ENCODE measurements at regions not wholly inside any gene's neighbourhood (a gene's known extent, or its start where the extent isn't known, plus 50 kb on each side); places are given as distances from the start of the nearest gene placed in this dataset.

GRCh38 chr16:87145181-87146176 is 171.7 kb downstream of the C16orf95 start:
- peak overlapping the region; percentile 42 for H2AFZ ChIP-seq (ENCODE audit: low read depth, low read length)
- no peak overlapping the region for H3K4me3 ChIP-seq (ENCODE audit: insufficient read depth, low read depth, low read length)
- peak overlapping the region; percentile 27 for H3K4me2 ChIP-seq (ENCODE audit: low read length)
- Mint-ChIP-seq H3K36me3 (ENCODE audit: low read depth, unreplicated experiment) (no peaks in the 10 kb centered on the region), H3K4me1 (ENCODE audit: low read depth, unreplicated experiment) (no peaks in the 10 kb centered on the region), H3K4me3 (ENCODE audit: unreplicated experiment) (no peak overlapping the region), H3K9me3 (ENCODE audit: unreplicated experiment) (peaks cover 10% of the 10 kb centered on the region), H3K27me3 (ENCODE audit: low read depth, unreplicated experiment) (peaks cover 12% of the 10 kb centered on the region), H3K27ac (ENCODE audit: unreplicated experiment) (no peak overlapping the region)
- no peak for TF ChIP-seq EZH2 (IDR thresholded peaks at IDR 0.05; ENCODE audit: insufficient read depth, low read length)
- TF ChIP-seq, protein P1, sequence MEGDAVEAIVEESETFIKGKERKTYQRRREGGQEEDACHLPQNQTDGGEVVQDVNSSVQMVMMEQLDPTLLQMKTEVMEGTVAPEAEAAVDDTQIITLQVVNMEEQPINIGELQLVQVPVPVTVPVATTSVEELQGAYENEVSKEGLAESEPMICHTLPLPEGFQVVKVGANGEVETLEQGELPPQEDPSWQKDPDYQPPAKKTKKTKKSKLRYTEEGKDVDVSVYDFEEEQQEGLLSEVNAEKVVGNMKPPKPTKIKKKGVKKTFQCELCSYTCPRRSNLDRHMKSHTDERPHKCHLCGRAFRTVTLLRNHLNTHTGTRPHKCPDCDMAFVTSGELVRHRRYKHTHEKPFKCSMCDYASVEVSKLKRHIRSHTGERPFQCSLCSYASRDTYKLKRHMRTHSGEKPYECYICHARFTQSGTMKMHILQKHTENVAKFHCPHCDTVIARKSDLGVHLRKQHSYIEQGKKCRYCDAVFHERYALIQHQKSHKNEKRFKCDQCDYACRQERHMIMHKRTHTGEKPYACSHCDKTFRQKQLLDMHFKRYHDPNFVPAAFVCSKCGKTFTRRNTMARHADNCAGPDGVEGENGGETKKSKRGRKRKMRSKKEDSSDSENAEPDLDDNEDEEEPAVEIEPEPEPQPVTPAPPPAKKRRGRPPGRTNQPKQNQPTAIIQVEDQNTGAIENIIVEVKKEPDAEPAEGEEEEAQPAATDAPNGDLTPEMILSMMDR (IDR thresholded peaks at IDR 0.05; ENCODE audit: insufficient read depth, low read depth, low read length) = peak; percentile 19
- DNase-seq (ENCODE audit: low read depth) (peak; percentile 93), FAIRE-seq (peak; percentile 52)
- no peaks in the 10 kb centered on the region for H3K27me3 ChIP-seq (ENCODE audit: insufficient read depth, low read length)
- no peak overlapping the region for H3K9ac ChIP-seq (ENCODE audit: low read length)
- no peaks in the 10 kb centered on the region for H4K20me1 ChIP-seq (ENCODE audit: insufficient read depth, low read length)
- peak overlapping the region; percentile 18 for H3K27ac ChIP-seq (ENCODE audit: low read depth, low read length)
- no peaks in the 10 kb centered on the region for H3K79me2 ChIP-seq (ENCODE audit: insufficient read depth, low read length)
- peaks cover 21% of the 10 kb centered on the region for H3K4me1 ChIP-seq (ENCODE audit: insufficient read depth, low read length)
- no peaks in the 10 kb centered on the region for H3K9me3 ChIP-seq (ENCODE audit: insufficient read depth, low read depth, low read length)
- no peaks in the 10 kb centered on the region for H3K36me3 ChIP-seq (ENCODE audit: insufficient read depth, low read length)

GRCh38 chr16:87146676-87147075 is 170.5 kb downstream of the C16orf95 start:
- FAIRE-seq (no peak), DNase-seq (ENCODE audit: low read depth) (no peak)
- Histone ChIP-seq H4K20me1 (ENCODE audit: insufficient read depth, low read length) (no peaks in the 10 kb centered on the region), H3K4me1 (ENCODE audit: insufficient read depth, low read length) (peaks cover 21% of the 10 kb centered on the region), H3K36me3 (ENCODE audit: insufficient read depth, low read length) (no peaks in the 10 kb centered on the region), H3K4me2 (ENCODE audit: low read length) (no peak overlapping the region), H3K9me3 (ENCODE audit: insufficient read depth, low read depth, low read length) (no peaks in the 10 kb centered on the region), H3K4me3 (ENCODE audit: insufficient read depth, low read depth, low read length) (no peak overlapping the region), H3K9ac (ENCODE audit: low read length) (no peak overlapping the region), H2AFZ (ENCODE audit: low read depth, low read length) (no peak overlapping the region), H3K79me2 (ENCODE audit: insufficient read depth, low read length) (no peaks in the 10 kb centered on the region), H3K27me3 (ENCODE audit: insufficient read depth, low read length) (no peaks in the 10 kb centered on the region), H3K27ac (ENCODE audit: low read depth, low read length) (no peak overlapping the region)
- H3K27me3 Mint-ChIP-seq (ENCODE audit: low read depth, unreplicated experiment) = peaks cover 15% of the 10 kb centered on the region
- H3K36me3 Mint-ChIP-seq (ENCODE audit: low read depth, unreplicated experiment) = no peaks in the 10 kb centered on the region
- no peak for TF ChIP-seq EZH2 (IDR thresholded peaks at IDR 0.05; ENCODE audit: insufficient read depth, low read length)
- no peak overlapping the region for H3K27ac Mint-ChIP-seq (ENCODE audit: unreplicated experiment)
- H3K4me3 Mint-ChIP-seq (ENCODE audit: unreplicated experiment) = no peak overlapping the region
- H3K9me3 Mint-ChIP-seq (ENCODE audit: unreplicated experiment) = peaks cover 12% of the 10 kb centered on the region
- no peaks in the 10 kb centered on the region for H3K4me1 Mint-ChIP-seq (ENCODE audit: low read depth, unreplicated experiment)

GRCh38 chr16:87149051-87149450 is 168.1 kb downstream of the C16orf95 start:
- Histone ChIP-seq H2AFZ (ENCODE audit: low read depth, low read length) (no peak overlapping the region), H3K4me1 (ENCODE audit: insufficient read depth, low read length) (peaks cover 18% of the 10 kb centered on the region), H3K27me3 (ENCODE audit: insufficient read depth, low read length) (no peaks in the 10 kb centered on the region), H3K36me3 (ENCODE audit: insufficient read depth, low read length) (no peaks in the 10 kb centered on the region), H3K9me3 (ENCODE audit: insufficient read depth, low read depth, low read length) (no peaks in the 10 kb centered on the region), H4K20me1 (ENCODE audit: insufficient read depth, low read length) (no peaks in the 10 kb centered on the region), H3K27ac (ENCODE audit: low read depth, low read length) (no peak overlapping the region), H3K9ac (ENCODE audit: low read length) (no peak overlapping the region), H3K79me2 (ENCODE audit: insufficient read depth, low read length) (no peaks in the 10 kb centered on the region), H3K4me3 (ENCODE audit: insufficient read depth, low read depth, low read length) (no peak overlapping the region), H3K4me2 (ENCODE audit: low read length) (peak overlapping the region; percentile 41)
- H3K36me3 Mint-ChIP-seq (ENCODE audit: low read depth, unreplicated experiment) = peaks cover 2% of the 10 kb centered on the region
- peaks cover 15% of the 10 kb centered on the region for H3K27me3 Mint-ChIP-seq (ENCODE audit: low read depth, unreplicated experiment)
- DNase-seq (ENCODE audit: low read depth) = peak; percentile 56
- H3K4me3 Mint-ChIP-seq (ENCODE audit: unreplicated experiment) = no peak overlapping the region
- peaks cover 17% of the 10 kb centered on the region for H3K9me3 Mint-ChIP-seq (ENCODE audit: unreplicated experiment)
- no peak for TF ChIP-seq EZH2 (IDR thresholded peaks at IDR 0.05; ENCODE audit: insufficient read depth, low read length)
- TF ChIP-seq, protein P1 (IDR thresholded peaks at IDR 0.05; ENCODE audit: insufficient read depth, low read depth, low read length) = no peak
- no peaks in the 10 kb centered on the region for H3K4me1 Mint-ChIP-seq (ENCODE audit: low read depth, unreplicated experiment)
- H3K27ac Mint-ChIP-seq (ENCODE audit: unreplicated experiment) = no peak overlapping the region
- FAIRE-seq = no peak

Measured in astrocyte (in vitro differentiated cells and primary cell).